Testis (tissue), 2 donors: ENCODE measurements at regions not wholly inside any gene's neighbourhood (a gene's known extent, or its start where the extent isn't known, plus 50 kb on each side); places are given as distances from the start of the nearest gene placed in this dataset.

Experiments
- DNase-seq: peaks from one replicate; pipeline ENCODE4 v3.0.0-alpha.2; 2019
- H3K27ac ChIP-seq, 2 donors: fragments of 200-600 bp; sonication (generic); one replicate each; pipeline ENCODE4 v1.5.1; 2019
- H3K27me3 ChIP-seq: fragments of 200-600 bp; sonication (generic); one replicate; pipeline ENCODE4 v1.5.1; 2019
- H3K36me3 ChIP-seq: fragments of 200-600 bp; sonication (generic); one replicate; pipeline ENCODE4 v1.5.1; 2017; ENCODE audit warnings: low read depth; ENCODE audit errors: missing control alignments
- H3K4me1 ChIP-seq: fragments of 200-600 bp; sonication (generic); one replicate; pipeline ENCODE4 v1.5.1; 2019
- H3K4me3 ChIP-seq, 2 donors: fragments of 200-600 bp; sonication (generic); one replicate each; pipeline ENCODE4 v1.5.1; 2017 to 2019
- H3K9me3 ChIP-seq: fragments of 200-600 bp; sonication (generic); one replicate; pipeline ENCODE4 v1.5.1; 2017
- POLR2A ChIP-seq: fragments of 450-650 bp; IDR thresholded peaks from one replicate; pipeline ENCODE4 v1.6.1; 2017; ENCODE audit warnings: antibody characterized with exemption, mild to moderate bottlenecking, moderate library complexity
- WGBS, 2 donors: methylation state at CpG; one replicate each; pipeline ENCODE4 v1.1.5; 2018; 5-methylcytosine and 5-hydroxymethylcytosine counted together
- intact Hi-C: fragments of 100-400 bp; cut with DNase I; formaldehyde crosslinking; loops from one replicate; pipeline ENCODE4 v1.15.1; 2023; ENCODE audit warnings: low total_unique reads
- TF ChIP-seq, protein P1 (sequence below), 3 experiments: fragments of 450-650 bp in 2 of 3; fragments of 200-600 bp in 1 of 3; sonication (generic) in 1 of 3; IDR thresholded peaks; one replicate each; pipeline ENCODE4 v1.5.1; 2016 to 2019; ENCODE audit warnings: antibody characterized with exemption in 3 of 3, mild to moderate bottlenecking in 2 of 3, moderate library complexity in 1 of 3

DNA sequence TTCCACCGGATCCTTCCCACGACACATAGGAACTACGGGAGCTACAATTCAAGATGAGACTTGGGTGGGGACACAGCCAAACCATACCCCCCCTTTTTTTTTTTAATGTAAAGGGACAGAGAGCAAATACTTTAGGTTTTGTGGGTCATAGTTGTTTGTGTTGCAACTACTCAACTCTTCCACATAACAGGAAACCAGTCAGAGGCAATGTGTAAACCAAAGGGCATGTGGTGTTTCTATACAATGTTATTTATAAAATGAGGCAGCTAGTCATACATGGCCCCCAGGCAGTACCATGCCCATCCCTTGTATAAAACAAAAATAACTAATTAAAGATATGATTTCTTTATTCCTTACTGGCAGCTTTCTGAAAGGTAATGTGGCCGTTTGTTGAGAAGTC lies 845.4 kb upstream of the ADAMTS5 start:
- Histone ChIP-seq H3K27me3 (no peaks in the 10 kb centered on the region), H3K4me3 (no peak overlapping the region), H3K4me1 (no peaks in the 10 kb centered on the region), H3K9me3 (no peaks in the 10 kb centered on the region), H3K27ac (no peak overlapping the region), H3K36me3 (no peaks in the 10 kb centered on the region)
- 95 to 98% methylated on average over 4 of the region's 4 CpGs for WGBS, 2 donors
- no peak for DNase-seq
- intact Hi-C loops, result no loop called here
- no peak for TF ChIP-seq POLR2A
- TF ChIP-seq, protein P1, sequence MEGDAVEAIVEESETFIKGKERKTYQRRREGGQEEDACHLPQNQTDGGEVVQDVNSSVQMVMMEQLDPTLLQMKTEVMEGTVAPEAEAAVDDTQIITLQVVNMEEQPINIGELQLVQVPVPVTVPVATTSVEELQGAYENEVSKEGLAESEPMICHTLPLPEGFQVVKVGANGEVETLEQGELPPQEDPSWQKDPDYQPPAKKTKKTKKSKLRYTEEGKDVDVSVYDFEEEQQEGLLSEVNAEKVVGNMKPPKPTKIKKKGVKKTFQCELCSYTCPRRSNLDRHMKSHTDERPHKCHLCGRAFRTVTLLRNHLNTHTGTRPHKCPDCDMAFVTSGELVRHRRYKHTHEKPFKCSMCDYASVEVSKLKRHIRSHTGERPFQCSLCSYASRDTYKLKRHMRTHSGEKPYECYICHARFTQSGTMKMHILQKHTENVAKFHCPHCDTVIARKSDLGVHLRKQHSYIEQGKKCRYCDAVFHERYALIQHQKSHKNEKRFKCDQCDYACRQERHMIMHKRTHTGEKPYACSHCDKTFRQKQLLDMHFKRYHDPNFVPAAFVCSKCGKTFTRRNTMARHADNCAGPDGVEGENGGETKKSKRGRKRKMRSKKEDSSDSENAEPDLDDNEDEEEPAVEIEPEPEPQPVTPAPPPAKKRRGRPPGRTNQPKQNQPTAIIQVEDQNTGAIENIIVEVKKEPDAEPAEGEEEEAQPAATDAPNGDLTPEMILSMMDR (IDR thresholded peaks at IDR 0.05), result no peak

DNA sequence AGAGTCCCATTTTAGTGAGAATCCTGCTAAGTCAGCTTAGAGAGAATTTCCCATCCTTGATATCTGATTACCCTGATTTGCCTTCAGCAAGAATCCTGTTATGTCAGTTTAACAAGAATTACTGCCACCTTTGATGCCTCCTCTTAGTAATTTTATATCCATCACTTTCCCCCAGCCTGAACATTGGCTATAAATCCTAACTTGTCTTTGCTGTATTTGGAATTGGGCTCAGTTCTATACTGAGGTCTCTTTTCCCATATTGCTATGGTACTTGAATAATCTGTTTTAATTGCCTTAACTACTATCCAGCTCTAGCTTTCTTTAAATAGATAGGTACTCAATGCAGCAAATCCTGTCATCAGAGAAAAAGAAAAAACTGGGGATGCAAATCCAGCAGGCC lies 842.0 kb upstream of the ADAMTS5 start:
- no peaks in the 10 kb centered on the region for H3K9me3 ChIP-seq
- no peak overlapping the region for H3K27ac ChIP-seq
- TF ChIP-seq, protein P1 (IDR thresholded peaks at IDR 0.05), result no peak
- no peak for TF ChIP-seq POLR2A
- intact Hi-C loops, result no loop called here
- H3K4me3 ChIP-seq, result no peak overlapping the region
- H3K27me3 ChIP-seq, result no peaks in the 10 kb centered on the region
- no peaks in the 10 kb centered on the region for H3K36me3 ChIP-seq
- no peaks in the 10 kb centered on the region for H3K4me1 ChIP-seq
- no peak for DNase-seq

DNA sequence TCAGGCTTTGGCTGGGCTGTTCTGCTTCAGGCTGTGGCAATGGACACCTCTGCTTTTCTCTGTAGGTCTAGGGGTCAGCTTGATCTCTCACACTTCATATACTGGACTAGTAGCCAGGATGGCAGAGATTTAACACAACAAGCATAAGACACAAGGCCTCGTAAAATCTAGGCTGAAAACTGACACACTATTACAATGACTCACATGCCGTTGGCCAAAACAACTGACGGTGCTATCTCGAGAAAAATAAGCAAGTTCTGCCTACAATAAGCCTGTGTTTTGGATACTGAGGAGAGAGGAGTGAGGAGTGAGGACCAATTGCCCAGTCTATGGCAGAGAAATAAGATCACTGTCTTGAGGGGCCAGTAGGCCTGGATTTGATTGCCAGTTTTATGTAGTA lies 840.7 kb upstream of the ADAMTS5 start:
- intact Hi-C loops, result no loop called here
- WGBS, 2 donors, result 85 to 88% methylated on average over 4 of the region's 4 CpGs
- Histone ChIP-seq H3K27ac (no peak overlapping the region), H3K36me3 (no peaks in the 10 kb centered on the region), H3K9me3 (no peaks in the 10 kb centered on the region), H3K27me3 (no peaks in the 10 kb centered on the region), H3K4me1 (no peaks in the 10 kb centered on the region), H3K4me3 (no peak overlapping the region)
- DNase-seq, result no peak
- TF ChIP-seq POLR2A, result no peak
- TF ChIP-seq, protein P1 (IDR thresholded peaks at IDR 0.05), result no peak

DNA sequence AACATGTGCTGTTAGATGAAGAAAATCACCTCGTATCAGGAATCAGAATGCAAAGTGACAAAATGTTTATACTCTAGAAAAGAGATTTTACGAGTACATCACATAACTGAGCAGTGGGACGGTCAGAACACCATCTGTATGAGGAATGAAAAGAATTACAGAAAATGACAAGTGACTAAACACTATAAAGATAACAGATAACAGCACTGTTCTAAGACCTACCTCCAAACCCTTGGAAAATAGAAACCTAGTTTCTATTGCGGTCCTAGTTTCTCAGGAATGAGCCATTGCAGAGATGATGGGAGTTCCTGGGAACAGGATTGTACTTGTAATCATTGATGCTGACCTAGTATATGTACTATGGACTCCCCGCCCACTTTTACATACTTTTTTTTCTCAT lies 839.4 kb upstream of the ADAMTS5 start:
- no peak overlapping the region for H3K27ac ChIP-seq
- no peaks in the 10 kb centered on the region for H3K36me3 ChIP-seq
- H3K9me3 ChIP-seq, result no peaks in the 10 kb centered on the region
- no peak overlapping the region for H3K4me3 ChIP-seq
- H3K4me1 ChIP-seq, result no peaks in the 10 kb centered on the region
- DNase-seq, result no peak
- intact Hi-C loops, result no loop called here
- WGBS, 2 donors, result 62 to 69% methylated on average over 5 of the region's 5 CpGs
- H3K27me3 ChIP-seq, result no peaks in the 10 kb centered on the region
- TF ChIP-seq, protein P1 (IDR thresholded peaks at IDR 0.05), result no peak
- no peak for TF ChIP-seq POLR2A

DNA sequence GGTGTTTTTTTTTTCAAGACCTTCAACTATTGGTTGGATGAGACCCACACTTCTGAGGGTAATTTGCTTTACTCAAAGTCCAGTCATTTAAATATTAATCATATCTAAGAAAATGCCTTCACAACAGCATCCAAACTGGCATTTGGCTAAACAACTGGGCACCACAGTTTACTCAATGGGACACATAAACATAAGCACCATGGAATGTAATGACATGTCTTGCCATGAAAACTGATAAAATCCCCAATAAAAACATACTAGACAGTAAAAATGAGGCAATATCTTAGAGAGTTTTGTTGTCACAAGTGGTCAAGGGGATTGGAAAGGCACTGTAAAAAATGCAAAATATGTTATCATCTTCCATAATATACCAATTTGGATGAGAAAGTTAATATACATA lies 838.8 kb upstream of the ADAMTS5 start:
- DNase-seq, result no peak

More for the DNA sequence above, 838.8 kb upstream of the ADAMTS5 start:
- Histone ChIP-seq H3K27ac (no peak overlapping the region), H3K27me3 (no peaks in the 10 kb centered on the region), H3K9me3 (no peaks in the 10 kb centered on the region), H3K4me3 (no peak overlapping the region), H3K4me1 (no peaks in the 10 kb centered on the region), H3K36me3 (no peaks in the 10 kb centered on the region)
- intact Hi-C loops, result no loop called here
- no peak for TF ChIP-seq POLR2A
- TF ChIP-seq, protein P1 (IDR thresholded peaks at IDR 0.05), result no peak
